ENCODE measurements at regions not wholly inside any gene's neighbourhood (a gene's known extent, or its start where the extent isn't known, plus 50 kb on each side); places are given as distances from the start of the nearest gene placed in this dataset.
A peak's percentile ranks its signal among the peaks of the same experiment; 100 is the strongest.

DNA sequence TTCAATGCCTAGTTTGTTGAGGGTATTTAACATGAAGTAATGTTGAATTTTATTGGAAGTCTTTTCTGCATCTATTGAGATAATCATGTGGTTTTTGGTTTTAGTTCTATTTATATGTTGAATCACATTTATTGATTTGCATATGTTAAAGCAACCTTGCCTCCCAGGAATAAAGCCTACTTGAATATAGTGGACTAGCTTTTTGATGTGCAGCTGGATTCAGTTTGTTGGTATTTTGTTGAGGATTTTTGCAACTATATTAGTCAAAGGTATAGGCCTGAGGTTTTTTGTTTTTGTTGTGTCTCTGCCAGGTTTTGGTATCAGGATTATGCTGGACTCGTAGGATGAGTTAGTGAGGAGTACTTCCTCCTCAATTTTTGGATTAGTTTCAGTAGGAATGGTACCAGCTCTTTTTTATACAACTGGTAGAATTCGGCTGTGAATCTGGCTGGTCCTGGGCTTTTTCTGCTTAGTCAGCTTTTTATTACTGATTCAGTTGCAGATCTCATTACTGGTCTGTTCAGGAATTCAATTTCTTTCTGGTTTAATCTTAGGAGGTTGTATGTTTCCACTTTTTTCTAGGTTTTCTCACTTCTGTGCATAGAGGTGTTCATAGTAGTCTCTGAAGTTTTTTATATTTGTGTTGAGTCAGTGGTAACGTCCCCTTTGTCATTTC, 209.8 kb upstream of the RBMS3 start:
- DNase-seq: no peak

- no peak for DNase-seq
These were observed 208.3 kb upstream of the RBMS3 start for GRCh38 chr3:29072611-29073010.

- no peak for DNase-seq
These were observed 203.5 kb upstream of the RBMS3 start for GRCh38 chr3:29077356-29077755.

DNA sequence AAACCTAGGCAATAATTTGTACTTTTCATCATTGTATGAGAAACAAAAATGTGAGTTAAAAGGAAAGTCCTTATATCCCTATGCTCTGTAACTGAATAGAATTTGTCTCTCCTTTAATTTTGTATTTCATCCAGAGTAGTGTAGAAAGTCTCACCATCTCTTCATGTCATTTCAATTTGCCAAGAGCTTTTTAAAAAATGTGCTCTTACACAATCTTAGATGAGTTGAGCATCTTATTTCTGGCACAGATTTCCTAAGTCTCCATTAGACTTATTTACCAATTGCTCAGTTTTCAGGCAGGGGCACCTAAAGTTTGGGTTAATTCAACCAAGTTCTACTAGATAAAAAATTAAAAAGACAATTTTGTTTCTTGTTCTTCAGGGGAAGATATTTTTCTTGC, 201.5 kb upstream of the RBMS3 start:
- DNase-seq: no peak

GRCh38 chr3:29080967-29081366, 199.9 kb upstream of the RBMS3 start:
- DNase-seq: no peak

GRCh38 chr3:29083081-29083480, 197.8 kb upstream of the RBMS3 start:
- no peak for DNase-seq

GRCh38 chr3:29083676-29084075, 197.2 kb upstream of the RBMS3 start:
- DNase-seq: no peak

- no peak for DNase-seq
These were observed 192.3 kb upstream of the RBMS3 start for GRCh38 chr3:29088579-29088978.

- no peak for DNase-seq
These were observed 189.8 kb upstream of the RBMS3 start for GRCh38 chr3:29090912-29091597.

- no peak for DNase-seq
These were observed 189.2 kb upstream of the RBMS3 start for GRCh38 chr3:29091599-29092189.

- no peak for DNase-seq
These were observed 188.5 kb upstream of the RBMS3 start for GRCh38 chr3:29092348-29092747.

DNA sequence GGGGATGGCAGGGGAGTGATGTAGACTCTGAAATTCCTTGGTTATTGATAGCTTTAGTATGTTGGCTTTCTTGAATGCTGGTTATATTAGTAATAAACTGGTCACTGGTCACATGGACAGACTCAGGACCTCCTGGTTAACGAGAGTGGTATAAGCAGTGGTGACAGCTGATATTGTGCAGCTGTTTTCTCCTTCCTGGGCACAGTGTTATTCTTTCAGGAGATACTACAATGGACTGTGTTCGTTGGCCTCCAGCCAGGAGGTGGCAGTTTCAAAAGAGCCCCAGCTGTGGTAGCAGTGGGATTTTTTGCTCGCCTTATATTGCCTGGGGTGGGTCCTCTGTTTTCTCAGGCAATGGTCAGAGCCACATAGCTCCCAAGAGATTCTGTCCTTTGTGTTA, 181.6 kb upstream of the RBMS3 start:
- DNase-seq: peak; percentile 88

DNA sequence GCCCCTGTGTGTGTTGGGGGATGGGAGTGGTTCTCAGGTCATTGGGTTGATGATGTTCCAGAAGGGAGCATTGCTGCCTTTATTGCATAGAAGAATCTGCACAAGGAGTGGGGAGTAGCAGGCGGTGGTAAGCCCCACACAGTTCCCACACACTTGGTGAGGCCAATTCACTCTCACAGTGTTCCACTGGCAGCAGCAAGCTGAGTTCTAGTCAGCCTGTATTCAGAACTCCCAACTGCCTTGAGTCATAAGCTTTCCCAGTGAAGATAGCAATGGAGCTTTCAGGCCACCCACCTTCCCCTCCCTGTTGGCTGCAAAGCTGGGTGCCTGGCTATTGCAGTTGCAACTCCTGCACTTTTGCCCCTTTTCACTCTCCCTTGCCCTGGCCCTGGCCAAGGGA, 181.1 kb upstream of the RBMS3 start:
- no peak for DNase-seq

GRCh38 chr3:29100292-29100691, 180.6 kb upstream of the RBMS3 start:
- no peak for DNase-seq

DNA sequence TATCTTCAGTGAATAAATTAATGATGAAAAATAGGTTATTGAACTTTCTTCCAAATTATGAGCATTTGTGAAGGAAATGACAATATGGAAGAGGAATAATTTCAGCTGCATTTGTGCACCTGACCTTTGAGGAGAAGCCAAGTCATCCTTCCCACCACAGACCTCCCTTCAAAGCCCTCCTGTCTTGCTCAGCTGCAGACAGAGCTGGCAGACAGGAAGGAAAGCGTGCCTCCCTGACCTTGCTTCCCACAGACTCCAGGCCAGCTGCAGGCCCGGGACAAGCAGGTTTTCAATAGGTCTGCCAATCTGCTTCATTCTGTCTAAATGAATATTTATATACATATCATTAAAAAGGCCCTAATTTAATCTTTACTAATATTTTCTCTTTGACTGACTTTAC, 152.9 kb upstream of the RBMS3 start:
- peak; percentile 0 for DNase-seq

GRCh38 chr3:29137601-29138000, 143.3 kb upstream of the RBMS3 start:
- no peak for DNase-seq

DNA sequence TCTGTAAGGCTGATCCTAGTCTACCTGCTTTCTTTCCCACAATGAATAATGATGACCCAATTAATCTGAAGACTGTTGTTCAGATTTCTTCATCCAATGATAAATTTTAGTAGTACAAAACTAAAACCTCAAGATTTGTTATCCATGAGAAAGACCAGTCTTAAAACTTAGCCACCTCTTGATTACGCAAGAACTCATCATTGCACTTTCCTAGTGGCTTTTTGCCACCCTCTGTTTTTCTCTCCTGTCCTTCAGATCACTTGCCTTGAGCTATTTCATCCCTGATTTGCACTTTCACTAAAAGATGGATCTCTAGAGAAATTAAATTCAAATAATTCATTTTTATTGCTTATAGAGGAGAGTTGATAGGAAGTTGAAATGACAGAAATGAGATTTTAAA, 142.7 kb upstream of the RBMS3 start:
- DNase-seq: no peak

GRCh38 chr3:29140666-29141065, 140.2 kb upstream of the RBMS3 start:
- DNase-seq: no peak

GRCh38 chr3:29141197-29141917, 139.5 kb upstream of the RBMS3 start:
- no peak for DNase-seq

GRCh38 chr3:29141918-29142275, 139.0 kb upstream of the RBMS3 start:
- DNase-seq: no peak

GRCh38 chr3:29143151-29143550, 137.7 kb upstream of the RBMS3 start:
- no peak for DNase-seq

- no peak for DNase-seq
These were observed 136.5 kb upstream of the RBMS3 start for GRCh38 chr3:29144361-29144760.

DNA sequence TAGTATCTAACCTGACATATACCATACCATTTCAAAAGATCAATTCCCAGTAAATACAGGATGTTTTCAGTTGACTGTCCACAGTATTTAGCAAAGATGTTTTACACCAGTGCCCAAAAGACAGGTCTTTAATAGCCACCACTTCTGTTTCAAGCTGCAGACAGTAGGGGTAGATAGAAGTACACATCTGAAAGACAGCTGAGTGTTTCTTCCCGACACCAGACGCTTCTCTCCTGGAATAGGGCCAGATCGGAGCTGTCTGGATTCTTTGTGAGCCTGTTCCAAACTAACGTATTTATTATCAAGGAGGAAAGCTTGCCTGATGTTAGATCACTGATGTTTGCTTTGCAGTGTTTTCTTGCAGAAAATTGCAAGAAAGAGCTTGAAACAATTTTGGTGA, 136.1 kb upstream of the RBMS3 start:
- DNase-seq: peak; percentile 20

- DNase-seq: no peak
These were observed 135.5 kb upstream of the RBMS3 start for GRCh38 chr3:29145360-29145759.

Data from NCI-H69 (cell line).